ENCODE measurements at regions not wholly inside any gene's neighbourhood (a gene's known extent, or its start where the extent isn't known, plus 50 kb on each side); places are given as distances from the start of the nearest gene placed in this dataset.

- no peak overlapping the region for H3K4me2 ChIP-seq (ENCODE audit: control insufficient read depth, extremely low read depth, insufficient read depth, low read depth, low read length)
- H3K27ac ChIP-seq (ENCODE audit: control insufficient read depth, insufficient read depth, low read length), result no peak overlapping the region
- H3K79me2 ChIP-seq (ENCODE audit: control insufficient read depth, insufficient read depth, low read length), result no peaks in the 10 kb centered on the region
- no peak overlapping the region for H2AFZ ChIP-seq (ENCODE audit: control insufficient read depth, low read length)
- H3K9ac ChIP-seq (ENCODE audit: control insufficient read depth, extremely low read depth, insufficient read depth, low read length), result no peak overlapping the region
- DNase-seq (ENCODE audit: low read depth, low spot score), result no peak
- no peak overlapping the region for H3K4me3 ChIP-seq (ENCODE audit: control insufficient read depth in 2 of 3, extremely low read depth in 1 of 3, insufficient read depth in 2 of 3, low read depth in 1 of 3, low read length in 3 of 3)
- no peaks in the 10 kb centered on the region for H4K20me1 ChIP-seq (ENCODE audit: control insufficient read depth, extremely low read depth, insufficient read depth, low read length)
- peaks cover 26% of the 10 kb centered on the region for H3K27me3 ChIP-seq (ENCODE audit: control insufficient read depth, extremely low read depth, insufficient read depth, low read length)
- no peaks in the 10 kb centered on the region for H3K36me3 ChIP-seq (ENCODE audit: control insufficient read depth in 2 of 2, extremely low read depth in 1 of 2, insufficient read depth in 2 of 2, low read length in 2 of 2)
- no peak for FAIRE-seq
- dilution Hi-C loops (cut with MboI; ENCODE audit: extremely low pct_ligation_motif_present, low sequenced_read_pairs), result no loop called here
- H3K4me1 ChIP-seq (ENCODE audit: control insufficient read depth, extremely low read depth, insufficient read depth, low read length), result no peaks in the 10 kb centered on the region
- no peak for TF ChIP-seq EZH2 (IDR thresholded peaks at IDR 0.05; ENCODE audit: low read length)
- TF ChIP-seq, protein P1, sequence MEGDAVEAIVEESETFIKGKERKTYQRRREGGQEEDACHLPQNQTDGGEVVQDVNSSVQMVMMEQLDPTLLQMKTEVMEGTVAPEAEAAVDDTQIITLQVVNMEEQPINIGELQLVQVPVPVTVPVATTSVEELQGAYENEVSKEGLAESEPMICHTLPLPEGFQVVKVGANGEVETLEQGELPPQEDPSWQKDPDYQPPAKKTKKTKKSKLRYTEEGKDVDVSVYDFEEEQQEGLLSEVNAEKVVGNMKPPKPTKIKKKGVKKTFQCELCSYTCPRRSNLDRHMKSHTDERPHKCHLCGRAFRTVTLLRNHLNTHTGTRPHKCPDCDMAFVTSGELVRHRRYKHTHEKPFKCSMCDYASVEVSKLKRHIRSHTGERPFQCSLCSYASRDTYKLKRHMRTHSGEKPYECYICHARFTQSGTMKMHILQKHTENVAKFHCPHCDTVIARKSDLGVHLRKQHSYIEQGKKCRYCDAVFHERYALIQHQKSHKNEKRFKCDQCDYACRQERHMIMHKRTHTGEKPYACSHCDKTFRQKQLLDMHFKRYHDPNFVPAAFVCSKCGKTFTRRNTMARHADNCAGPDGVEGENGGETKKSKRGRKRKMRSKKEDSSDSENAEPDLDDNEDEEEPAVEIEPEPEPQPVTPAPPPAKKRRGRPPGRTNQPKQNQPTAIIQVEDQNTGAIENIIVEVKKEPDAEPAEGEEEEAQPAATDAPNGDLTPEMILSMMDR (optimal IDR thresholded peaks at IDR 0.05 in 1 of 3, IDR thresholded peaks at IDR 0.05 in 1 of 3, conservative IDR thresholded peaks at IDR 0.05 in 1 of 3; ENCODE audit: extremely low read depth in 1 of 3, insufficient read depth in 2 of 3, low read length in 3 of 3), result no peak
- no peaks in the 10 kb centered on the region for H3K9me3 ChIP-seq (ENCODE audit: control insufficient read depth, low read depth, low read length)
- no peaks in the 10 kb centered on the region for H3K9me1 ChIP-seq (ENCODE audit: control insufficient read depth, extremely low read depth, insufficient read depth, low read length)
Observed at GRCh38 chr17:37838276-37838675, 85.9 kb upstream of the TBC1D3K start.

DNA sequence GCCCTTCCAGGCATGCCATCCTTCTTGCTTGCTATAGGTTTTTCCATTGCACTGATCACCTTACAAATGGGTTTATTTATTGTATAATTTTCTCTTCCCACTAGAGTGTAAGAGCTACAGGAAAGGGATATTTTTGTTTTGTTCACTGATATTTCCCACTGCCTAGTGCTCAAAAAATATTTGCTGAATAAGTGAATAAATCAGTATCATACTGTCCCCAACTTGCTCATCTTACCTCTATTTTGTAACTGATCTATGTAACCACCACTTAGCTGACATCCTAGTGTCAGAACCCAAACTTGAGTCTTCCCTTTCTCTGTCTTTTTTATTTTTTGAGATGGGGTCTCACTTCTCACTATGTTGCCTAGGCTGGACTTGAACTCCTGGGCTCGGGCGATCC, 87.6 kb upstream of the TBC1D3K start:
- Histone ChIP-seq H3K27ac (ENCODE audit: control insufficient read depth, insufficient read depth, low read length) (no peak overlapping the region), H3K79me2 (ENCODE audit: control insufficient read depth, insufficient read depth, low read length) (no peaks in the 10 kb centered on the region), H4K20me1 (ENCODE audit: control insufficient read depth, extremely low read depth, insufficient read depth, low read length) (no peaks in the 10 kb centered on the region), H3K9me1 (ENCODE audit: control insufficient read depth, extremely low read depth, insufficient read depth, low read length) (no peaks in the 10 kb centered on the region), H3K4me2 (ENCODE audit: control insufficient read depth, extremely low read depth, insufficient read depth, low read depth, low read length) (no peak overlapping the region), H2AFZ (ENCODE audit: control insufficient read depth, low read length) (no peak overlapping the region), H3K27me3 (ENCODE audit: control insufficient read depth, extremely low read depth, insufficient read depth, low read length) (peaks cover 26% of the 10 kb centered on the region), H3K4me3 (ENCODE audit: control insufficient read depth in 2 of 3, extremely low read depth in 1 of 3, insufficient read depth in 2 of 3, low read depth in 1 of 3, low read length in 3 of 3) (no peak overlapping the region), H3K9me3 (ENCODE audit: control insufficient read depth, low read depth, low read length) (no peaks in the 10 kb centered on the region), H3K36me3 (ENCODE audit: control insufficient read depth in 2 of 2, extremely low read depth in 1 of 2, insufficient read depth in 2 of 2, low read length in 2 of 2) (no peaks in the 10 kb centered on the region), H3K9ac (ENCODE audit: control insufficient read depth, extremely low read depth, insufficient read depth, low read length) (no peak overlapping the region), H3K4me1 (ENCODE audit: control insufficient read depth, extremely low read depth, insufficient read depth, low read length) (no peaks in the 10 kb centered on the region)
- DNase-seq (ENCODE audit: low read depth, low spot score) (no peak), FAIRE-seq (no peak)
- dilution Hi-C loops (cut with MboI; ENCODE audit: extremely low pct_ligation_motif_present, low sequenced_read_pairs), result no loop called here
- TF ChIP-seq EZH2 (IDR thresholded peaks at IDR 0.05; ENCODE audit: low read length), result no peak
- TF ChIP-seq, protein P1 (optimal IDR thresholded peaks at IDR 0.05 in 1 of 3, IDR thresholded peaks at IDR 0.05 in 1 of 3, conservative IDR thresholded peaks at IDR 0.05 in 1 of 3; ENCODE audit: extremely low read depth in 1 of 3, insufficient read depth in 2 of 3, low read length in 3 of 3), result no peak

Measured in keratinocyte (primary cell).